ENCODE measurements at regions not wholly inside any gene's neighbourhood (a gene's known extent, or its start where the extent isn't known, plus 50 kb on each side); places are given as distances from the start of the nearest gene placed in this dataset.
"Not testable (repeated sequence)": the region's sequence is repeated elsewhere in the genome, so short reads cannot be mapped to it uniquely, and the experiment has no call there.

DNA sequence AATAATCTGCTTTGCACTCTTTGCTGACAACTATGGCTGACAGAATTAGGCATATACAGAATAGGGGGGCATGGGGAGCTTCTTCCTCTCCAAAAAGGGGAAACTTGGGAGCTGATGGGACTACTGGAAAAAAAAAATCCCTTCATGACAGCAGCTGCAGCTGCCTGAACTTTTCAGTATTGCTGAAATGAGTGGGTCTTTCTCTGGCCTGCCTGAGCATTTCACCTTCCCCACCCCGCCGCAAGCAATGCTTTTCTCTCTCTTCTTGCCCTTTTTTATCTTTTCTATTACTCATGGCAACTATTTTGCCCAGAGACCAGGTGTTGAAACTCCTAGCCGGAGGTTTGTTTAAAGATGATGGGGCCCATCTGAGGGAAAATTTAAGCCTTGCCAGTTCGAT is 244.9 kb downstream of the SEMA3D start:
- DNase-seq = no peak

DNA sequence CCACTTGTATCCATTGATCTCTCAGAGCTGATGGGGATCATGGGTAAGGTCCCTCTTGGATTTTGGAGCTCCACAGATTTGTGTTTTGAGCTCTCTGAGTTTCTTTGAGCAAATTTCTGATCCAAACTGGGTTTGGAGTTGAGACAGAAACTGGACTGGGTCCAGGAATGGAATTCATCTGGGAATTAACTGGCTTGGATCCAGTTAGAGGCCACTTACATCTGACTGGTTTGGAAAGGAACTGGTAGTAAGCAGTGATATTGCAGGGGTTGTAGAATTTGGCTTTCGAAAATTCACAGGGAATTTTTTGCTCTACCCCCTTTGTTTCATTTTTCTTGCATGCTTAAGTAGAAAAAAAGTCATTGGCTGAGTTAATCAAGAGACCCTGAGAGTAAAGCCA is 245.6 kb downstream of the SEMA3D start:
- no peak for DNase-seq

- DNase-seq = no peak
Observed at GRCh38 chr7:84939888-84940287, 247.0 kb downstream of the SEMA3D start.

DNA sequence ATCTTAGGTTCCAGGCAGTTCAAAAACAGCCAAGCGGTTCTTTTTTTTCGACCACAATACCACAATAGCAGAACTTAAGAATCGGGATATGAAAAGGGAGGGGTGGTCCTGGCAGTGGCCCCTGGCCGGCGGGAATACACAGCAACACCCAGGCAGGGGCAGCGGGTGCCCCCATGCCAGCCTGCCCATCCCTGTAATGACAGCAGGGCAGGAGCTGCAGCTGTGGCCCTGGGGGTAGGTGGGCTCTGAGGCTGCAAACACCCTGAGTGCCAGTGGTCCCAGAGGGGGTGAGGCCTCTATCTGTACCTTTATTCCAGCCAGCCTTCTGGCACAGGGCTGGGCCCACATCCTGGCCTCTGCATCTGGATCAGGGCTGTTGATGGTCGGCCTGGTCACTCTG is 247.4 kb downstream of the SEMA3D start:
- DNase-seq = no peak

DNA sequence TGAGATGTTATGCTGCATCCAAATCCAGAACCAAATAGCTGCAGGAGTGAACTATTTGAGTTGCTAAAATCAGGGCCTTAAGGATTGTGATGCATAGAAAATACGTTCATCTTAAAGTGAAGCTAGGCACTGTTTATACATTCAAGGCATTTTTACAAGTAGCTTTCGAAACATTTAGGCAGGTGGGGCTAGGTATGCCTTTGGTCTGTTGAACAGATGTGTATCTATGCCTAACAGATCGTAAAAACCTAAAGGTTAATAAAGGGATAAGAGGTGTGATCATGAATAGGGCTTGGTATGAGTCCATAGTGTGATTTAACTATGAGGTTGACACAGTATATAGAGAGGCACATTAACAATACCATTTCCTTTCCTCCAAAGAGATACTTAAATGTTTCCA is 262.5 kb downstream of the SEMA3D start:
- DNase-seq = no peak

DNA sequence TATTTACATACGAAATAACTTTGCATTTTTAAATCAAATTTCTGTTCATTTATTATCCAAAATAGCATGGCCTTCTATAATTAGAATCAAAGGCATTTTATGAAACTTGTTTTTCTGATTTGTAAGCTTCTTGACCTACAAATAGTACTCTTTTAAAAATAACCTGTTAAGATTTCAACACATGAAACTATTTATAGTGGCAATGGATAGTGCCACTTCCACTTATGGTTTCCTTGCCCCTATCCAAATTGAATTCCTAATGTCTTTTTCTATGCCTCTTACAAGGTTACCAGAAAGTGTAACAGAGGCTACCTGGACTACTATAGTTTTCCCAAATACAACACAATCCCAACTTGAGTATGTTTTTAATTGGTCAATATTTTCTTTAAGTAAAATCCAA is 263.5 kb downstream of the SEMA3D start:
- no peak for DNase-seq

- no peak for DNase-seq
Observed at GRCh38 chr7:84921154-84921553, 265.7 kb downstream of the SEMA3D start.

GRCh38 chr7:84916973-84917372 is 269.9 kb downstream of the SEMA3D start:
- DNase-seq = not testable (repeated sequence)

- DNase-seq = no peak
Observed at GRCh38 chr7:84916161-84916560, 270.7 kb downstream of the SEMA3D start.

DNA sequence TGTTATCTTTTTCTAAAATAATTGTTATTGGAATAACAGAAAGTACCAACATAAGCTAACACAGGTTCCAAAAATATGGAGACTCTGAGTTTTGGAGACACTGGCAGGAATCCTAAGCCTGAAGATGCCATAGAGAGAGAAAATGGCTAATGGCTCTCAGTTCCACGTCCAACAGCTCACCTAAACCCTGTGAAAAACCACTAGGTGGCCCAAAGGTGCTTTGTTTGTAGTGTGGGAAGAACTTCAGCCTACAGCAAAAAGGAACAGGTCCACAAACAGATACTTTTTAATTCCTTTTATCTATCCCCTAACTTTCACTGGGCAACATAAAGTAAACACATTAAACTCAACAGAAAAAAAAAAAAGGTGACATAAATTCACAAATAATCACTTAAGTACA is 272.3 kb downstream of the SEMA3D start:
- no peak for DNase-seq

GRCh38 chr7:84913731-84914130 is 273.1 kb downstream of the SEMA3D start:
- no peak for DNase-seq

GRCh38 chr7:84912993-84913635 is 273.7 kb downstream of the SEMA3D start:
- DNase-seq = no peak

DNA sequence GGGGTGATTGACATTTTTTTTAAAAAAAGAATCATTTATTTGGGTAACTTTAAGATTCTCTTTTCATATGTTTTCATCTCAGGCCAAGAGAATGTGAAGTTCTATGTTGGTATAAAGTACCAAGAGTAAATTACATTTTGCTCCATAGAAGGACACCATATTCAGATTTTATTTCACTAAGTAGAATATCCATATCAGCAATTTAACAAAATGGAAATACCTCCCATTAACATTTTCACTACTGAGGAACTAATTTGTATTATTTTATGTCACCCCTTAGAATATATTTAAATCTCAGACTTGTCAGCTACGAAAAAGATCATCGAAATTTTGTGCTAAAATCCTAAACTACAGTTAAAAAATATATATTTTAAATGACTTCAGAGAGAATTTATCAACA is 274.3 kb downstream of the SEMA3D start:
- no peak for DNase-seq

DNA sequence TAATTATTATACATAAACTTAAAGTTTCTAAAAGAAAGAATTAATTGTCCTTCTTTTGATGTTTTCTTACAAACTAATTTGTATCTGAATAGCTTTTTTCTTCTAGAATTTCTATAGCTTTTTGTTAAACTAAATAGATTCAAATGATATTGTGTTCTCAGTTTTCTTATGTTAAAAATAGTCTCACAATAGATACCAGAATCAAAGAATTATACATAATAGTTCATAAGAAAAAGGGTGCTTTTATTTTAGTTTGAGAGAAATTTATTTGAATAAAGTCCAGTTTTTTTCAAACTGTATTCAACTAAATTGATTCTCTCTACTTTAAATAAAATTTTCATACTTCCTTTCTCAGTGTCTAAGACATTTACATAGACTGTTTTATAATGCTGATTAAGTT is 274.8 kb downstream of the SEMA3D start:
- DNase-seq = no peak

- no peak for DNase-seq
Observed at GRCh38 chr7:84911077-84911476, 275.8 kb downstream of the SEMA3D start.

DNA sequence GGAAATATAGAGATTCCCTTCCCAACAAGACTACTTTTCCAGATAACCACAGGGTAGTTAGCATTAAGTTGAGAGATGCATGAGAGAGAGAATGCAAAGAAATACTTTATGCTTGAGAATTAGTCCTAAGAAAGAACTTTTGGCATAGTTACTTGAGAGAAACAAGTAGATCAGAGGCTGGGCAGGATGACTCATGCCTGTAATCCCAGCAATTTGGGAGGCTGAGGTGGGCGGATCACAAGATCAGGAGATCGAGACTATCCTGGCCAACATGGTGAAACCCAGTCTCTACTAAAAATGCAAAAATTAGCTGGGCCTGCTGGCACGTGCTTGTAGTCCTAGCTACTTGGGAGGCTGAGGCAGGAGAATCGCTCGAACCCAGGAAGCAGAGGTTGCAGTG is 276.5 kb downstream of the SEMA3D start:
- not testable (repeated sequence) for DNase-seq

DNA sequence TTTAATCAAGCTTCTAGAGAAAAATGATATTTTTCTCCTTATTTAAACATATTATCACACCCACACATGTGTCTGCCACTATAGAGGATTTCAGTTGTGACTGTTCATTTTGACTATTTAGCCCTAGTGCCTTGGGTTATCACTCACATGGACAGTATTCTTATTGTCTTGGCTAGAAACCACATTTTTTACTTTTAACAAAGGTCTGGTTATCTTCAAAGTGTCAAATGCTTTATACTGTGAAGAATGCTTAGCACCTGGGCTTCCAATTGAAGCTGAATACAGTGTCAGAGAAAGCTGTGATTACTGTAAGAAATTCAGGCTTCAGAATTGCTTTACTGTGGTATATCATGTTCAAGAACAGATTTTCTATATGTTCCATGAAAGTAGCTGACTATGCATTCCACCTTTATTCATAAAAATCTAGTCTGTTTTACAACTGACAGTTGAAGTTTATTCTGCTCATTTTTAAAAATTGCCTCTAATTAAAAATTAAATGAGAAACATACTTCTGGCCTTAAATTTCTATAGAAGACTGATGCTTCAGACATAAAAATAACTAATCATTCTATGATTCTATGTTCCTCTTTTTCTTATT is 278.6 kb downstream of the SEMA3D start:
- DNase-seq = no peak

- DNase-seq = no peak
Observed at GRCh38 chr7:84906889-84907288, 280.0 kb downstream of the SEMA3D start.

DNA sequence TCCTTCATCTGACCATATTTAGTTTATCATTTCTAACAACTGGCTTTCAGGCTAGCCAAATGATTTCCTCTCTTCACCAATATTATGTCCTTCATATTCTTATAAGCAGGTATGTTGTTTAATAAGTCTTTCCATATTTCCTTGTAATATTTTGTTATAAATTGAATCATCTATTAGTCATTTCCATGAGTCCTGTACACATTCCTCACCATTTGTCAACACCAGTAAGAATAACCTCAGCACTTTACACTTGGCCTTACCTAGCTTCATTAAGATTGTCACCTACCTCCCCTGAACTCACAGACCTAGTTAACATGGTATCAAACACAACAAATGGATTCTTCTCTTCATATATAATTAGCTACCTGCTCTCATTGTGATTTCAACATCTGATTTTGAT is 282.3 kb downstream of the SEMA3D start:
- DNase-seq = no peak

DNA sequence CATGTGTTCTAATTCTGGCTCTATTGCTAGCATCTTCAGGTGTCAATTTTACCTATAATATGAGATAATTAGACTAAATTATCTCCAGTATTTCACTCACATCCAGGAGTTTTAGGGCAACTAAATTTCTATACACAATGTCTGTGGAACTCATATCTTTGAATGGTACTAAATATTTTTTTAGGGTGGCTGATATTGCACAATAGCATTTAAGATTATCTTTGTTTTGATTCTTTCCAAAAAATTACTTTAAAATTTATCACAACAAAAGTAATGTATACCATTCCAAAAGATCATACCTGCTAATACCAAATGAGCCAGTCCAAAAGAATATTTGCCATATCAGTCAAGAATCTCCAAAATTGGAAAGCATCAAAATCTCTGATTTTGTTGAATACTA is 285.5 kb downstream of the SEMA3D start:
- no peak for DNase-seq

DNA sequence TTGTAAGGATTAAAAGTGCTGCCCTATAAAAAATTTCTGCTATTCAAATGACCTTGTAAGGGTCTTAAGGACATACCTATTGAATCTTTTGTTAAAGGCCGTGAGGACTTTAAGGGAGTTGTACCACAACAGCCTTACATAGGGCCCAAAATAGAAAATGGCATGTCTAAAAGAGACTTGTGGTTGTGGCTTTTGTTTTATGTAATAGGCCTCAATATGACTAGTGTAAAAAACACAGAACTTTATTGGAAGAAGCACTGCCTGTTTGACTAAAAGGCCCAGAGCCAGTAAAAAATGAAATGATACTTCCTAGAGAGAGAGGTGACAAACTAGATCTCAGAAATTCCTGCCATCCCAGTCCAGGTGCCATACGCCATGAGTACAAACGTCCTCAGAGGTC is 286.6 kb downstream of the SEMA3D start:
- no peak for DNase-seq

DNA sequence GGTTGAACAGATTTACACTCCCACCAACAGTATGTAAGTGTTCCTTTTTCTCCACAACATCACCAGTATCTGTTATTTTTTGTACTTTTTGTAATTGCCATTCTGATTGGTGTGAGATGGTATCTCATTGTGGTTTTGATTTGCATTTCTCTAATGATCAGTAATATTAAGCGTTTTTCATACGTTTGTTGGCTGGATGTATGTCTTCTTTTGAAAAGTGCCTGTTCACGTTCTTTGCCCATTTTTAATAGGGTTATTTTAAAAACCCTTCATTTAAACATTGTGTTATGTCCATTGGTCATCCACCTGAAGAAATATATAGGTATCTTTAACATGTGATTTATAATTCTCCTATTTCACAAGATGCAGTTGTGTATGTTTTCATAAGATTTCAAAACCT is 291.3 kb downstream of the SEMA3D start:
- no peak for DNase-seq

DNA sequence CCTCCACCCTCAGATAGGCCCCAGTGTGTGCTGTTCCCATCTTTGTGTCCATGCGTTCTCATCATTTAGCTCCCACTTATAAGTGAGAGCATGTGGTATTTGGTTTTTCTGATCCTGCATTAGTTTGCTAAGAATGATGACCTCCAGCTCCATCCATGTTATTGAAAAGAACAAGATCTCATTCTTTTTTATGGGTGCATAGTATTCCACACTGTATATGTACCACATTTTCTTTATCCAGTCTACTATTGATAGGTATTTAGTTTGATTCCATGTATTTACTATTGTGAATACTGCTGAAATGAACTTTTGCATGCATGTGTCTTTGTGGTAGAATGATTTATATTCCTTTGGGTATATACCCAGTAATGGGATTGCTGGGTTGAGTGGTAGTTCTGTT is 303.3 kb downstream of the SEMA3D start:
- DNase-seq = not testable (repeated sequence)

GRCh38 chr7:84880326-84880997 is 306.4 kb downstream of the SEMA3D start:
- DNase-seq = not testable (repeated sequence)

Measured in activated CD4-positive, alpha-beta T cell treated with anti-CD3 and anti-CD28 coated beads, Interleukin-2, amount 50 U/mL, for 16 hours (primary cell).